Upper lobe of left lung (tissue), 4 donors: ENCODE measurements at regions not wholly inside any gene's neighbourhood (a gene's known extent, or its start where the extent isn't known, plus 50 kb on each side); places are given as distances from the start of the nearest gene placed in this dataset.

Source experiments
- CTCF ChIP-seq, 6 experiments: fragments of 450-650 bp in 4 of 6; fragments of 200-600 bp in 2 of 6; sonication (generic) in 2 of 6; IDR thresholded peaks; one replicate each; pipeline ENCODE4 v1.5.1; 2016 to 2019; ENCODE audit warnings: antibody characterized with exemption in 6 of 6
- EP300 ChIP-seq, 4 donors: sonication (generic); formaldehyde crosslinking; IDR thresholded peaks; one replicate each; pipeline ENCODE4 v1.5.1; 2017; ENCODE audit warnings: antibody characterized with exemption in 4 of 4, control low read depth in 2 of 4
- POLR2AphosphoS5 ChIP-seq, 2 donors: sonication (generic); formaldehyde crosslinking; IDR thresholded peaks; one replicate each; pipeline ENCODE4 v1.5.1; 2017; ENCODE audit warnings: antibody characterized with exemption in 2 of 2

DNA sequence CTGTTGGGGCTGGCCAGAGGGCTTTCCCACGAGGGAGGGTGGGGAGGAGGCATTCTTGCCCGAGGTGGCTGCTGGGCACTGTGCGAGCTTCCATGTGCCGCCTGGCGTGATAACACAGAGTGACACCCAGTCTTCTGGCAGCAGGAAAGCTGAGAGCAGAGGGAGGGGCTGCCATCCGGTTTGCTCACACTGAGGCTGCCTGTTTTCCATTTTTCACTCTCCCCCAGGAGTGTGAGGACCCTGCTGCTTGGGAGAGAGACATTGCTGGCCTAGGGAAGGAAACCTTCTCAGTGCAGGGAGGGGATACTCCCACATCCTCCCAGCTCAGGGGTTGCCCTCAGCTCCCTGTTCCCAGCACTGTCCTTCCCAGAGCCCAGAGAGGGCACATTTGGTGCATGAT lies 73.1 kb downstream of the INHBB start:
- no peak for TF ChIP-seq CTCF (IDR thresholded peaks at IDR 0.05)
- TF ChIP-seq EP300 (IDR thresholded peaks at IDR 0.05) = no peak
- no peak for TF ChIP-seq POLR2AphosphoS5 (IDR thresholded peaks at IDR 0.05)
